ENCODE measurements at regions not wholly inside any gene's neighbourhood (a gene's known extent, or its start where the extent isn't known, plus 50 kb on each side); places are given as distances from the start of the nearest gene placed in this dataset.
"Not testable (repeated sequence)": the region's sequence is repeated elsewhere in the genome, so short reads cannot be mapped to it uniquely, and the experiment has no call there.

GRCh38 chr11:33530815-33531214 lies 169.8 kb downstream of the C11orf91 start:
- intact Hi-C loops (cut with DNase I, micrococcal nuclease), result no loop called here
- ATAC-seq (no peak), DNase-seq (no peak)
- H3K4me1 ChIP-seq (ENCODE audit: low read depth), result no peaks in the 10 kb centered on the region
- no peaks in the 10 kb centered on the region for H3K36me3 ChIP-seq (ENCODE audit: low read depth)
- H3K9me3 ChIP-seq, result no peaks in the 10 kb centered on the region
- TF ChIP-seq CTCF (IDR thresholded peaks at IDR 0.05), result no peak
- no peak overlapping the region for H3K4me3 ChIP-seq

- ATAC-seq (no peak), DNase-seq (no peak)
- intact Hi-C loops (cut with DNase I, micrococcal nuclease), result no loop called here
Measured at GRCh38 chr11:33529461-33529860, 171.2 kb downstream of the C11orf91 start.

GRCh38 chr11:33527738-33528137 lies 172.9 kb downstream of the C11orf91 start:
- H3K36me3 ChIP-seq (ENCODE audit: low read depth); H3K9me3 ChIP-seq; ATAC-seq; DNase-seq; intact Hi-C loops (cut with DNase I, micrococcal nuclease); H3K4me1 ChIP-seq (ENCODE audit: low read depth); H3K4me3 ChIP-seq: not testable (repeated sequence)

More at GRCh38 chr11:33529461-33529860, 171.2 kb downstream of the C11orf91 start:
- H3K9me3 ChIP-seq, result no peaks in the 10 kb centered on the region
- no peak overlapping the region for H3K4me3 ChIP-seq
- no peaks in the 10 kb centered on the region for H3K4me1 ChIP-seq (ENCODE audit: low read depth)
- no peaks in the 10 kb centered on the region for H3K36me3 ChIP-seq (ENCODE audit: low read depth)
- TF ChIP-seq CTCF (IDR thresholded peaks at IDR 0.05), result no peak

GRCh38 chr11:33525789-33526188 lies 174.8 kb downstream of the C11orf91 start:
- intact Hi-C loops (cut with DNase I, micrococcal nuclease), result no loop called here

GRCh38 chr11:33521384-33521783 lies 179.2 kb downstream of the C11orf91 start:
- H3K4me3 ChIP-seq, result no peak overlapping the region
- intact Hi-C loops (cut with DNase I, micrococcal nuclease), result no loop called here
- H3K9me3 ChIP-seq, result no peaks in the 10 kb centered on the region
- DNase-seq (no peak), ATAC-seq (no peak)
- H3K36me3 ChIP-seq (ENCODE audit: low read depth), result no peaks in the 10 kb centered on the region
- TF ChIP-seq CTCF (IDR thresholded peaks at IDR 0.05), result no peak
- H3K4me1 ChIP-seq (ENCODE audit: low read depth), result no peaks in the 10 kb centered on the region

More at GRCh38 chr11:33525789-33526188, 174.8 kb downstream of the C11orf91 start:
- no peaks in the 10 kb centered on the region for H3K36me3 ChIP-seq (ENCODE audit: low read depth)
- H3K9me3 ChIP-seq, result no peaks in the 10 kb centered on the region
- no peak overlapping the region for H3K4me3 ChIP-seq
- H3K4me1 ChIP-seq (ENCODE audit: low read depth), result no peaks in the 10 kb centered on the region
- DNase-seq (no peak), ATAC-seq (no peak)
- TF ChIP-seq CTCF (IDR thresholded peaks at IDR 0.05), result no peak

- no peak for TF ChIP-seq CTCF (IDR thresholded peaks at IDR 0.05)
- H3K36me3 ChIP-seq (ENCODE audit: low read depth), result no peaks in the 10 kb centered on the region
Measured at GRCh38 chr11:33520112-33520511, 180.5 kb downstream of the C11orf91 start.

More at GRCh38 chr11:33520112-33520511, 180.5 kb downstream of the C11orf91 start:
- intact Hi-C loops (cut with DNase I, micrococcal nuclease), result no loop called here
- ATAC-seq, result no peak
- no peaks in the 10 kb centered on the region for H3K4me1 ChIP-seq (ENCODE audit: low read depth)
- no peaks in the 10 kb centered on the region for H3K9me3 ChIP-seq
- no peak overlapping the region for H3K4me3 ChIP-seq
- no peak for DNase-seq

All from mucosa of descending colon (tissue), 3 donors.